Fibroblast of lung (primary cell): ENCODE measurements at regions not wholly inside any gene's neighbourhood (a gene's known extent, or its start where the extent isn't known, plus 50 kb on each side); places are given as distances from the start of the nearest gene placed in this dataset.

Source experiments
- EZH2 ChIP-seq: IDR thresholded peaks from 2 replicates; pipeline ENCODE4 v1.5.1; 2012; ENCODE audit warnings: low read length, control low read depth, mild to moderate bottlenecking; ENCODE audit errors: missing control alignments
- TF ChIP-seq, protein P1 (sequence below), 2 donors: IDR thresholded peaks in 1 of 2; conservative IDR thresholded peaks in 1 of 2; 1 replicate in 1 of 2; 2 replicates in 1 of 2; pipeline ENCODE4 v1.5.1; 2011 to 2012; ENCODE audit warnings: low read length in 2 of 2, control low read depth in 1 of 2, inconsistent platforms in 1 of 2, low read depth in 1 of 2, mild to moderate bottlenecking in 1 of 2

GRCh38 chr5:111953351-111954127, 196.5 kb upstream of the NREP start:
- TF ChIP-seq, protein P1, sequence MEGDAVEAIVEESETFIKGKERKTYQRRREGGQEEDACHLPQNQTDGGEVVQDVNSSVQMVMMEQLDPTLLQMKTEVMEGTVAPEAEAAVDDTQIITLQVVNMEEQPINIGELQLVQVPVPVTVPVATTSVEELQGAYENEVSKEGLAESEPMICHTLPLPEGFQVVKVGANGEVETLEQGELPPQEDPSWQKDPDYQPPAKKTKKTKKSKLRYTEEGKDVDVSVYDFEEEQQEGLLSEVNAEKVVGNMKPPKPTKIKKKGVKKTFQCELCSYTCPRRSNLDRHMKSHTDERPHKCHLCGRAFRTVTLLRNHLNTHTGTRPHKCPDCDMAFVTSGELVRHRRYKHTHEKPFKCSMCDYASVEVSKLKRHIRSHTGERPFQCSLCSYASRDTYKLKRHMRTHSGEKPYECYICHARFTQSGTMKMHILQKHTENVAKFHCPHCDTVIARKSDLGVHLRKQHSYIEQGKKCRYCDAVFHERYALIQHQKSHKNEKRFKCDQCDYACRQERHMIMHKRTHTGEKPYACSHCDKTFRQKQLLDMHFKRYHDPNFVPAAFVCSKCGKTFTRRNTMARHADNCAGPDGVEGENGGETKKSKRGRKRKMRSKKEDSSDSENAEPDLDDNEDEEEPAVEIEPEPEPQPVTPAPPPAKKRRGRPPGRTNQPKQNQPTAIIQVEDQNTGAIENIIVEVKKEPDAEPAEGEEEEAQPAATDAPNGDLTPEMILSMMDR (conservative IDR thresholded peaks at IDR 0.05 in 1 of 2, IDR thresholded peaks at IDR 0.05 in 1 of 2; ENCODE audit: low read depth in 1 of 2, low read length in 2 of 2), result no peak
- TF ChIP-seq EZH2, result no peak
